Caco-2 (cell line): ENCODE measurements at regions not wholly inside any gene's neighbourhood (a gene's known extent, or its start where the extent isn't known, plus 50 kb on each side); places are given as distances from the start of the nearest gene placed in this dataset.
A peak's percentile ranks its signal among the peaks of the same experiment; 100 is the strongest.

Source experiments
- BruUV-seq: library from RNA; stranded (reverse); fragments of 400-500 nt; replicated peaks from 2 replicates; lab custom pipeline; 2021; lab: Mats Ljungman, UMichigan
- CTCF ChIA-PET: fragments of 300-600 bp; sonication (Branson Sonifier 250); formaldehyde crosslinking; loops from one replicate; lab custom pipeline; 2022; ENCODE audit warnings: antibody characterized with exemption; lab: Charles Lee
- POLR2A ChIA-PET: fragments of 300-600 bp; sonication (Branson Sonifier 250); formaldehyde crosslinking; loops from one replicate; lab custom pipeline; 2022; ENCODE audit warnings: antibody characterized with exemption; lab: Charles Lee
- DNase-seq, 2 experiments: peaks; one replicate each; pipeline versions ENCODE4 v3.0.0 to v3.0.0-alpha.2; 2020 to 2022
- H3K27me3 ChIP-seq: replicated peaks from 2 replicates; pipeline ENCODE4 v1.6.0; 2011; ENCODE audit warnings: low read length; ENCODE audit not compliant: control insufficient read depth, insufficient read depth
- H3K36me3 ChIP-seq: 2 replicates; pipeline ENCODE4 v1.5.1; 2011; ENCODE audit warnings: low read length; ENCODE audit not compliant: control insufficient read depth, insufficient read depth
- H3K4me1 ChIP-seq: fragments of 250-450 bp; sonication (Bioruptor Pico); 2 replicates; pipeline ENCODE4 v1.5.1; 2020; ENCODE audit warnings: mild to moderate bottlenecking
- H3K4me3 ChIP-seq: 2 replicates; pipeline ENCODE4 v1.5.1; 2011; ENCODE audit warnings: low read depth, mild to moderate bottlenecking, control low read depth, low read length
- H3K9me3 ChIP-seq: fragments of 250-450 bp; sonication (Bioruptor Pico); 2 replicates; pipeline ENCODE4 v1.5.1; 2020; ENCODE audit warnings: mild to moderate bottlenecking, moderate library complexity
- H3K27ac Mint-ChIP-seq: one replicate; pipeline ENCODE4 v1.8.0; 2022; ENCODE audit warnings: mixed read lengths; ENCODE audit not compliant: unreplicated experiment
- H3K27me3 Mint-ChIP-seq: one replicate; pipeline ENCODE4 v1.8.0; 2022; ENCODE audit warnings: mixed read lengths; ENCODE audit not compliant: insufficient read depth, unreplicated experiment
- H3K36me3 Mint-ChIP-seq: one replicate; pipeline ENCODE4 v1.8.0; 2022; ENCODE audit warnings: mild to moderate bottlenecking, mixed read lengths; ENCODE audit not compliant: insufficient read depth, unreplicated experiment
- H3K4me1 Mint-ChIP-seq: one replicate; pipeline ENCODE4 v1.8.0; 2022; ENCODE audit warnings: low read depth, mixed read lengths; ENCODE audit not compliant: unreplicated experiment
- H3K4me3 Mint-ChIP-seq: one replicate; pipeline ENCODE4 v1.8.0; 2022; ENCODE audit warnings: mild to moderate bottlenecking, moderate library complexity, mixed read lengths; ENCODE audit not compliant: unreplicated experiment
- H3K9me3 Mint-ChIP-seq: one replicate; pipeline ENCODE4 v1.8.0; 2022; ENCODE audit warnings: mixed read lengths; ENCODE audit not compliant: unreplicated experiment
- CTCF ChIP-seq, 2 experiments: fragments of 200-600 bp in 1 of 2; IDR thresholded peaks; 1 replicate in 1 of 2; 2 replicates in 1 of 2; pipeline versions ENCODE4 v1.5.1 to v1.8.0; 2011 to 2022; ENCODE audit warnings: antibody characterized with exemption in 1 of 2, control low read depth in 1 of 2, inconsistent platforms in 1 of 2, low read depth in 1 of 2, low read length in 1 of 2, mild to moderate bottlenecking in 1 of 2, moderate library complexity in 1 of 2; ENCODE audit not compliant: insufficient read depth in 1 of 2, severe bottlenecking in 1 of 2, unreplicated experiment in 1 of 2
- intact Hi-C: fragments of 100-400 bp; cut with micrococcal nuclease; formaldehyde crosslinking; loops from one replicate; pipeline ENCODE4 v1.10.0; 2022; ENCODE audit not compliant: unreplicated experiment

GRCh38 chr7:46746695-46747687, 825.9 kb upstream of the IGFBP3 start:
- H3K4me3 Mint-ChIP-seq, result no peak overlapping the region
- Histone ChIP-seq H3K36me3 (no peaks in the 10 kb centered on the region), H3K4me1 (no peaks in the 10 kb centered on the region), H3K9me3 (no peaks in the 10 kb centered on the region), H3K27me3 (no peaks in the 10 kb centered on the region; the same call in 1 of the 2 replicates), H3K4me3 (no peak overlapping the region)
- ChIA-PET CTCF (no interaction called here), POLR2A (no interaction called here)
- H3K36me3 Mint-ChIP-seq, result no peaks in the 10 kb centered on the region
- DNase-seq, result no peak
- TF ChIP-seq CTCF (IDR thresholded peaks at IDR 0.05; ENCODE audit: insufficient read depth in 1 of 2, low read depth in 1 of 2, low read length in 1 of 2, severe bottlenecking in 1 of 2, unreplicated experiment in 1 of 2), result no peak
- H3K27me3 Mint-ChIP-seq, result peaks cover 15% of the 10 kb centered on the region
- no peak overlapping the region for H3K27ac Mint-ChIP-seq
- H3K4me1 Mint-ChIP-seq, result no peaks in the 10 kb centered on the region
- no peaks in the 10 kb centered on the region for H3K9me3 Mint-ChIP-seq
- intact Hi-C loops, result no loop called here
- no TSS peak for BruUV-seq

GRCh38 chr7:46745707-46746090, 824.6 kb upstream of the IGFBP3 start:
- no peak overlapping the region for H3K27ac Mint-ChIP-seq
- H3K27me3 Mint-ChIP-seq, result peaks cover 10% of the 10 kb centered on the region

More at GRCh38 chr7:46745707-46746090, 824.6 kb upstream of the IGFBP3 start:
- no peak overlapping the region for H3K4me3 Mint-ChIP-seq
- no peak for DNase-seq
- Histone ChIP-seq H3K9me3 (no peaks in the 10 kb centered on the region), H3K4me3 (no peak overlapping the region), H3K27me3 (no peaks in the 10 kb centered on the region; the same call in none of the 2 replicates), H3K4me1 (no peaks in the 10 kb centered on the region), H3K36me3 (no peaks in the 10 kb centered on the region)
- peak in 1 of 2 experiments; percentile 5 for TF ChIP-seq CTCF (IDR thresholded peaks at IDR 0.05; ENCODE audit: insufficient read depth in 1 of 2, low read depth in 1 of 2, low read length in 1 of 2, severe bottlenecking in 1 of 2, unreplicated experiment in 1 of 2)
- no peaks in the 10 kb centered on the region for H3K9me3 Mint-ChIP-seq
- no peaks in the 10 kb centered on the region for H3K4me1 Mint-ChIP-seq
- no peaks in the 10 kb centered on the region for H3K36me3 Mint-ChIP-seq
- CTCF ChIA-PET, result no interaction called here
- intact Hi-C loops, result no loop called here
- POLR2A ChIA-PET, result no interaction called here
- BruUV-seq, result no TSS peak
